ENCODE measurements at regions not wholly inside any gene's neighbourhood (a gene's known extent, or its start where the extent isn't known, plus 50 kb on each side); places are given as distances from the start of the nearest gene placed in this dataset.

- TF ChIP-seq MYBL2 (CRISPR knock-in tag; IDR thresholded peaks at IDR 0.05) (no peak), EMX1 (CRISPR knock-in tag; IDR thresholded peaks at IDR 0.05) (no peak), STAT6 (CRISPR knock-in tag; conservative IDR thresholded peaks at IDR 0.05; ENCODE audit: low read depth) (no peak)
Measured at GRCh38 chr6:169884158-169884557, 132.7 kb downstream of the ERMARD start (continued).

- no peak for DNase-seq (ENCODE audit: low spot score)
- Mint-ChIP-seq H3K9me3 (peaks cover 15% of the 10 kb centered on the region), H3K27ac (no peak overlapping the region; the same call in 1 of the 2 replicates), H3K4me3 (no peak overlapping the region), H3K36me3 (no peaks in the 10 kb centered on the region), H3K27me3 (ENCODE audit: low read depth) (no peaks in the 10 kb centered on the region), H3K4me1 (peaks cover 4% of the 10 kb centered on the region)
- ChIA-PET CTCF (no interaction called here), POLR2A (no interaction called here)
- no peak for TF ChIP-seq ZNF416 (CRISPR knock-in tag; IDR thresholded peaks at IDR 0.05)
- TF ChIP-seq ZBTB21 (CRISPR knock-in tag; IDR thresholded peaks at IDR 0.05; ENCODE audit: borderline replicate concordance): no peak
- no peak for TF ChIP-seq ATF6 (CRISPR knock-in tag; IDR thresholded peaks at IDR 0.05)
- TF ChIP-seq CREM (CRISPR knock-in tag; IDR thresholded peaks at IDR 0.05): no peak
- no peak for TF ChIP-seq ZNF671 (CRISPR knock-in tag; IDR thresholded peaks at IDR 0.05)
- no peak for TF ChIP-seq GTF2I (CRISPR knock-in tag; conservative IDR thresholded peaks at IDR 0.05)
- TF ChIP-seq FOXJ3 (CRISPR knock-in tag; IDR thresholded peaks at IDR 0.05; ENCODE audit: borderline replicate concordance): no peak
- no peak for TF ChIP-seq ZNF121 (CRISPR knock-in tag; IDR thresholded peaks at IDR 0.05)
- no peak for TF ChIP-seq RORB (CRISPR knock-in tag; IDR thresholded peaks at IDR 0.05)
- TF ChIP-seq TCF7 (CRISPR knock-in tag; IDR thresholded peaks at IDR 0.05; ENCODE audit: low read depth): no peak
- TF ChIP-seq NR1H2 (CRISPR knock-in tag; IDR thresholded peaks at IDR 0.05): no peak
- TF ChIP-seq ATF3 (CRISPR knock-in tag; conservative IDR thresholded peaks at IDR 0.05): no peak
- TF ChIP-seq ETV6 (CRISPR knock-in tag; IDR thresholded peaks at IDR 0.05): no peak
- TF ChIP-seq HMGA2 (CRISPR knock-in tag; IDR thresholded peaks at IDR 0.05): no peak
- no peak for TF ChIP-seq ZNF423 (CRISPR knock-in tag; IDR thresholded peaks at IDR 0.05)
- TF ChIP-seq ZNF532 (CRISPR knock-in tag; IDR thresholded peaks at IDR 0.05; ENCODE audit: borderline replicate concordance): no peak
- TF ChIP-seq ZNF512 (CRISPR knock-in tag; IDR thresholded peaks at IDR 0.05; ENCODE audit: borderline replicate concordance): no peak
- no peak for ATAC-seq
Measured at GRCh38 chr6:169883316-169883715, 131.9 kb downstream of the ERMARD start.

All from WTC11 (cell line).